ENCODE measurements at regions not wholly inside any gene's neighbourhood (a gene's known extent, or its start where the extent isn't known, plus 50 kb on each side); places are given as distances from the start of the nearest gene placed in this dataset.
A peak's percentile ranks its signal among the peaks of the same experiment; 100 is the strongest.
"Not testable (repeated sequence)": the region's sequence is repeated elsewhere in the genome, so short reads cannot be mapped to it uniquely, and the experiment has no call there.

DNA sequence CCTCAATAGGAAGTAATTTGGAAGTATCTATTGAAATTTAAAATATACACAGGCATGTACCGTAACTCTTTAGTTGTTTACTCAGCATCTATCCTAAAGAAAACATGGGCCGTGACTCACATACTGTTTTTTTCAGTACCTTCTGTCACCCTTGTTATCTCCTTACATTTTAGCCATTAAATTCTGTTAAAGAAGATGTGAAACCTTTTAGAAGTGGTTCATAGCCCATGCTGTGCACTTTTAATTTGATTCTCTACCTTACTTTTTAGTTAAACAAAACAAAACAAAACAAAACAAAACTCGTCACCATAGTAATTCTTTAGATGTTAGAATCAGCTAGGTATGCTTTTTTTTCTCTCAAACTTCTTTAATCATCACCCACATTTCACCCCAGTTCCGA, 494.4 kb upstream of the RGS6 start:
- DNase-seq: peak; percentile 10

DNA sequence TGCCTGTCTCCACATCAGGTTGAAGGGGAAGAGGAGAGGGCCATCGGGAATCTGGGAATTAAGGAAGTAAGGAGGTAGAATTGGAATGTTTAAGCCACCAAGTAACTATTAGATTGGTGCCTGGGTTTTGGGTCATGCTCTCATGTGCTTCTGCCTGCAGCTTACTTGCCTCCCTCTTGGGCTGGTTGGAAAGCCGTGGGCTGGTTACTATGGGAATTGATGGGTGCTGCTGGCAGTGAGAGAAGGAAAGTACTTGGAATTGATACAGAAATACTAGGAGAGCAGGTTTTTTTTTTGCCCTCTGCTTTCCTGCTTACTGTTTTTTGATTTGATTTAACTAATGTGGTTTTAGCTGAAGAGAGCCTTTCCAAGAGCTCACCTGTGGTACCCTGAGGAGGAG, 493.5 kb upstream of the RGS6 start:
- DNase-seq: no peak

- DNase-seq: no peak
These were observed 491.1 kb upstream of the RGS6 start for GRCh38 chr14:71441126-71441525.

GRCh38 chr14:71444030-71444822, 488.0 kb upstream of the RGS6 start:
- DNase-seq: no peak

DNA sequence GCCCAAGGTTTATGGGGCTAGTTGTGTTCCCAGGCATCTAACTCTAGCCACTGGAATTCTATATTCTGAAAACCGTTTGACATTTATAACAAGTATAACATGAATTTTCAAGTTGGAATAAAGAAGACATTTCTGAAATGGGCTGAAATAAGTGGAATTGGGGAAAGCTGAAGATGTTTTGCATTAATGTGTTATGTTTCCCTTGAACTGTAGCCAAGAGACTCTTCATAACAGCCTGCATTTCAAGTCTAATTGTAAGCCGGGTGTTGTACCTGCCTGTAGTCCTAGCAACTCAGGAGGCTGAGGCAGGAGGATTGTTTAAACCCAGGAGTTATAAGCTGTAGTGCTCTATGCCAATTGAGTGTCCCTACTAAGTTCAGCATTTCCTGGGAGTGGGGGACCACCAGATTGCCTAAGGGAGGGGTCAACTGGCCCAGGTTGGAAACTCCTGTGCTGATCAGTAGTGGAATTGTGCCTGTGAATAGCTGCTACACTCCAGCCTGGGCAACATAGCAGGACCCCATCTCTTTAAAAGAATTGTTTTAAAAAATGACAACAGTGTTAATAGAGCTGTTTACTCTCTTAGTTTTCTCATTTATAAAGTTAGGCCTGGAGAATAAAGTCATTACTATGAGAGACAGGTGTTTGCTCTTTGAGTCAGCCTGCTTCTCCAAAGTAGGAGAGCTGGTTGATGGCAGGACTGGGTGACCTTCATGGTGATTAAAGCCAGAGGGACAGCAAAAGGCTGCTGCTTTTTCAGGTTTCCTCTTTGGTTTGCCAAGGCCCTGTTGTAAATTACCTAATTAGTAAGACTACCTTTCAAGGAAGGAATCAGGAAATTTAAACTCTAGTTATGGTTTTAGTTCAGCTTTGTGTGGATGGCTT, 483.6 kb upstream of the RGS6 start:
- no peak for DNase-seq

DNA sequence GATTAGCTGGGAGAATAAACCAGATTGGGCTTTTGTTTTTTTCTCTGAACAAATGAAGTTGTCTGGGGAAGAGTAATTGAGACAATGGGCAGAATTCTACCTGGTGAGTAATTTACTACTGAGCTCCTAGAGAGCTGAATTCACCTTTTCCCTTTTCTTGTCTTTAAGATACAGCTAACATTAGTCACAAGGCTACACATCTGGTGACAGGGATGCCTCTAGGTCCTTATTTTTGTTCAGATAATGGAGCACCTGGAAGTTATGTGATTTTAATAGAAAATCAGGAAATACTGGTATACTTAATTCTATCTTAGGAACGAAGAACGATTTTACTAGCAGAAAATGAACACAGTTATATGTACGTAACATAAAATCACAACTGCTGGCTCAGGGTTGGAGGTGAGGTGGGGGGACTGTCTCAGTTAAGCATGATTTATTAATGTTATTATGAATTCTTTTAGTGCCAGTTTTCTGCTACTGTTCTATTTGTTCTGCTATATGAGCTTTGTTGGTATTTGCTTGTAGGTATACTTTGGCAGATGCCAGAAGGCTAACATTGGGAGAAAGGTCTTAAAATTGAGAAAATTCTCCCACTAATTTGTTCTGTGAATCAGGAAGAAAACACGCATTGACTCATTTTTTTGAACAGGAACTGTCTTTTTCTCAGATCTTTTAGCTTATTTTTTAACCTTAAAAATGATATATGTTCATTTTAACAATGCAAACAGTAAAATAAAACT, 482.7 kb upstream of the RGS6 start:
- DNase-seq: no peak

DNA sequence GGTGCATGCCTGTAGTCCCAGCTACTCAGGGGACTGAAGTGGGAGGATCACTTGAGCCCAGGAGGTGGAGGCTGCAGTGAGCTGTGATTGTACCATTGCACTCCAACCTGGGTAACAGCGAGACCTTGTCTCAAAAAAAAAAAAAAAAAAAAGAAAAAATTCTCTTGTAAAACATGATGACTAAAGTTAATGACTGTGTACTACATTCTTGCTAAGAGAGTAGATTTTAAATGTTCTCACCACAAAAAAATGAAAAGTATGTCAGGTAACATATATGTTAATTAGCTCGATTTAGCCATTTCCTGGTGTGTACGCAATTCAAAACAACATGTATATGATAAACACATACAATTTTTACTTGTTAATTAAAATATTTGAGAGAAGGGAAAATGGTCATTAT, 480.7 kb upstream of the RGS6 start:
- DNase-seq: no peak

DNA sequence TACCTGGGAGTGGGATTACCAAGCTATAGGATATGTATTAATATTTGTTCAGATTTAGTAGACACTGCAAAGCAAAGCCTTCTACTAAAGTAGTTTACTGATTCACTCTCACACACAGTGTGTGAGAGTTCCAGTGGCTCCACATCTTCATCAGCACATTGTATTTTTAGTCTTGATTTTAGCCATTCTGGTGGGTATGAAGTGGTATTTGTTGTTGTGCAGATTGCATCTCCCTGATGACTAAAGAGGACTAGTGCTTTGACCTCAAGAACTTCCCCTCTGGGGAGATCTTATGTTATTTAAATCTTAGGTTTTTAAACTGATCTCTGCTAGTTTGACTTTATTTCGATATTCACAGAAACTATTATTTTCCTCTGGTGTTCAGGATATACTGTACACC, 479.7 kb upstream of the RGS6 start:
- DNase-seq: no peak

- no peak for DNase-seq
These were observed 479.2 kb upstream of the RGS6 start for GRCh38 chr14:71452987-71453386.

GRCh38 chr14:71454010-71454409, 478.2 kb upstream of the RGS6 start:
- DNase-seq: no peak

DNA sequence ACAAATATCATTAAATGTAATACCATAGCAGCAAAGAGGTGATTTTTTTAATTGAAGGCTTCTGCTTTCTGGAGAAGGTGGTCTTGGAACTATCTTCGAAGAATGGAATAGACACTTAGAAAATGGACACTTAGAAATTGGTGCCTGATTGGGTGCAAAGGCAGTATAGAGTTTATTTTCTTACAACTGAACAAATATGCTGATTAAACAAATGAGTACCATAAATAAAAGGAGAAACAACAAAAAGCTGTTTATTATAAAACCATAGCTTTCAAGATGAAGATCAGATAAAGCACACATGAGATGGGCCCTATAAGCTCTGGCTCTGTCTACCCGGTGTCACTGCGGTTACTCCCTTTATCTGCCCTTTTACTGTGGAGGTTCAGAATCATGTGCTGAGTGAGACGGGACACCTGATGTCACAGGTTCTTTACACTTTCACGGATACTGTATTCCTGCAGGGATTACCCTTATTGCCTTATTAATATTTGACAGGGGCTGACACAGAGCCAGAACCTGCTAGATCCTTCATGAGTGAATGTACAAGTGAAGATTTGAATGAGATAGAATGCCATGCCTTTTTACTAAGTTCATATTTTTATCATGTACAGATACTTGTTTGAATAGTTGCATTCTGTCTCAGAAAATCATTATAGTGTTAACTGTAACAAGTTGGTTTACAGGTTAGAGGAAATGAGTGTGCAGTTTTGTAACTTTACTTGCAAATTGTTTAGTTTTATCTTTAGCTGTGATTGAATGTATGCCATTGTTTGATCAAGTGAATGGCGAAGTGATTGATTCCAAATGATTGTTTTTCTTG, 477.5 kb upstream of the RGS6 start:
- DNase-seq: no peak

DNA sequence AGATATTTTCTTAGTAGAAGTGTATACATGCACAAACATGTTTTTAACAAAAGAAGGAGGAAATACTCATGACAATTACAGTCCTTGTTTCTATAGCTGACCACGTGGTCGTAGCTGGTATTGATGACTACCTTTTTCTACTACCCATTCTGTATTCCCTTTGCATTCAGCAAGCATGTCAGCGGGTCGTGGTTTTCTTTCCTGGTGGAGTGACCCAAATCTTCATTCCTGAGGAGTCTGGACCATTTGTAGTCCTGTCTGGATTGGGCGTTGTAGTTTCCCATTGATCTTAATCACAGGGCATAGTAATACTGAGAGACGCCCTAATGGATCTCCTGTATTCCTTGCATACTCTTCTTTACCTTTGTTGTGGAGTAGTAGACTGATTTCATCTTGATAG, 472.1 kb upstream of the RGS6 start:
- no peak for DNase-seq

DNA sequence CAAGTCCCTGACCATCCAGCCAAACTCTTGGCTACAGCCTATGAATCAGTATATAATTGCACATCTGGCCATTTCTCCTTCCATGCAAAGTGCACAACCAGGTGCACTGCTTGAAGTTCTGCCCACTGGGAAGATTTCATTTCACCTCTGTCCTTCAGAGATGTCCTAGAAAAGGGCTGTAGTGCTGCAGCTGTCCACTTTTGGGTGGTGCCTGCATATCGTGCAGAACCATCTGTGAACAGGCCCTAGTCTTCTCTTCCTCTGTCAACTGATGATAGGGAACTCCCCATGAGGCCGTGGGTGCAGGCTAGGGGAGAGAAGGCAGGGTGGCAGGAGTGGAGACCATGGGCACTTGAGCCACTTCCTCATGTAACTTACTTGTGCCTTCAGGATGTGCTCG, 470.6 kb upstream of the RGS6 start:
- DNase-seq: not testable (repeated sequence)

GRCh38 chr14:71463807-71464206, 468.4 kb upstream of the RGS6 start:
- no peak for DNase-seq

GRCh38 chr14:71464840-71465239, 467.4 kb upstream of the RGS6 start:
- DNase-seq: no peak

DNA sequence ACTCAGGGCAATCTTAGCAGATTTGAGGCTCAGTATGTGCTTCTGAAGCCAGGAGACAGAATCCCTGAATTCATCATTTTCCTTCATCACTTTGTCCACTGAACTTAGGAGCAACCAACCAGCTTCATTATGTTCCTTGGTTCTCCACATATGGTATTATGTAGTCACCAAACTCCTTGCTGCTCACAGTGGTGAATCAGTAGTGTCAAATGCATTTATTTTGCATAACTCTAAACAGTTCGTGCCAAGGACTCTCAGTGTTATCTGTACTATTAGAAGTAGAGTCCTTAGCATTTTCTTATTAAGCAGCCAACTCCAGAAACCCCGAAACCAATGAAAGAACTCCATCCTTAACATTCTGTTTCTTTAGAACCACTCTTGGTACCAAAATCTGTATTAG, 466.9 kb upstream of the RGS6 start:
- no peak for DNase-seq

DNA sequence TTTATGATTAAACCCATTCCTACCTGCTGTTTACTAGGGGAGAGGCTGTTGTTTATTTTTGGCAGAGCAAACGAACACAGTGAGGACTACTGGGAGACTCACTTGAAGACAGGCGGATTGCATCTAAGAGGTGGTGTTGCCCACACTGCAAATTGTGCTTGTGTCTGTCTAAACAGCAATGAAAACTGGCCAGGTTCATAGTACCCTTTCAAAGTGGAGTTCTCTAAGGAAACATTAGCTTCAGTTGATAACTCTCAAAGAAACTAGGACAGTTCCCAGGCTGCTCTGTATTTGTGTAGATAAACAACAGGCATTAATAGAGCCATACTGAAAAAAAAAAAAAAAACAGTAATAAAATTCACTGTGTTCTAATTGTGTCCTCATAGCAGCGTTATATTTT, 466.0 kb upstream of the RGS6 start:
- no peak for DNase-seq

GRCh38 chr14:71466946-71467345, 465.3 kb upstream of the RGS6 start:
- DNase-seq: no peak

- DNase-seq: no peak
These were observed 464.8 kb upstream of the RGS6 start for GRCh38 chr14:71467361-71467811.

DNA sequence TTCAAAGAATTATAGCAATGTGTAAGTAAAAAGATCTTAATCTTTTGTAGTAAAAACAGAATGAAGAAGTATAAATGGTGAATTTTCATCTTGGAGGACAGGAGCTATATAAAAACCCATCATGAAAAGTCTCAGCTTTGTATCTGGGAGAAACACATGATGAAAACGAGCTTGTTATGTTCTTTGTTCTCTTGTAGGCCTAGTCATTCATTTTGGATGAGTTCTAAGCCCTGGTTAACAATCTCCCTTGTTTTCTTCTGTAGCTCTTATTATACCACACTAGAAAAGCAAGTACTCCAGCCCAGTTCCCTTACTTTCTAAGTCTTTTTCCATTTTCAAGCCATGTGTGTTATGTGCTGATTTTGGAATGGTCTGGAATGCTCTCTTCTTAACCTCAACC, 463.5 kb upstream of the RGS6 start:
- no peak for DNase-seq

DNA sequence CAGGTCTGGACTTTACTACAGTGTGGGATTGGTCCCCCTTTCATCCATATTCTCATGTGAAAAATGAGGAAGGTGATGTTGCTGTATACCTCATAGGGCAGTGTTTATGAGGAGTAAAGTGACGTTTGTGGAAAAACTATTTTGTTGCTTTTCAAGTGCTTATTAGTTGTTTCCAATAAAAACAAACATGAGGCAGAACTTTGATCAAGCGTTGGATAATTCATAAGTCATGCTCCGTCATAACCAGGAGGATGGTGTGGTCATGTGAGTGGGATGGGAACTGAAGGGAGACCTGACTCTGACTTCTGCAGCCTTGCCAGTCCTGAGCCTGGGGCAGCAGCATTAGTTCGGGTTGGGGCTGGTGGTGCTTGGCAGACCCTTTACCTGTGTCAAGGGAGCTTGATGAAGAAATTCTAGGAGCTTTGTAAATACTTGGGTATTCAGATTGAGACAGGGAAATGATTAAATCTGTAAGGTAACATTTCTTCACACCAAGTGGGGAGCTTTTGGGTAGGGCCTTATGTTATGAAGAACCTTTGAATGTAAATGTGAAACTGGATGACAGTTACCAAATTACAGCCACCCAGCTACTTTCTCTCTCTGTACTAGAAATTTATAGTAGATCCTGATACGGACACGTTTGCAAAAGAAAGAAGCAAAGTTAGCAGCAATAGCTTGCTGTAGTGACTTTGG, 462.4 kb upstream of the RGS6 start:
- DNase-seq: no peak
